B cell (primary cell): ENCODE measurements at regions not wholly inside any gene's neighbourhood (a gene's known extent, or its start where the extent isn't known, plus 50 kb on each side); places are given as distances from the start of the nearest gene placed in this dataset.
"Not testable (repeated sequence)": the region's sequence is repeated elsewhere in the genome, so short reads cannot be mapped to it uniquely, and the experiment has no call there.

ENCODE experiments used
- ATAC-seq: fragments of 200-7000 bp; cut with Tn5 transposase; one replicate; pipeline ENCODE4 v1.10.0; 2021; ENCODE audit warnings: low read depth, mild to moderate bottlenecking, moderate number of reproducible peaks, moderate library complexity
- CTCF ChIA-PET: fragments of 350-600 bp; sonication (Branson Sonifier 250); formaldehyde crosslinking; loops from one replicate; lab custom pipeline; 2021; ENCODE audit warnings: antibody characterized with exemption, inconsistent platforms; lab: Charles Lee
- POLR2A ChIA-PET: fragments of 350-600 bp; sonication (Branson Sonifier 250); formaldehyde crosslinking; loops from one replicate; lab custom pipeline; 2021; ENCODE audit warnings: antibody characterized with exemption; lab: Charles Lee
- DNase-seq: peaks from one replicate; pipeline ENCODE4 v3.0.0; 2013
- H2AFZ ChIP-seq: 2 replicates; pipeline ENCODE4 v1.6.1; 2012; ENCODE audit warnings: mild to moderate bottlenecking, low read depth, low read length; ENCODE audit not compliant: insufficient read depth, poor library complexity, severe bottlenecking
- H3K27ac ChIP-seq, 2 donors: 1 replicate in 1 of 2; 2 replicates in 1 of 2; pipeline ENCODE4 v1.5.1; 2012 to 2013; ENCODE audit warnings: low read length in 2 of 2, mild to moderate bottlenecking in 2 of 2, moderate library complexity in 1 of 2
- H3K27me3 ChIP-seq, 4 experiments: fragments of 200-600 bp in 1 of 4; sonication (generic) in 1 of 4; replicated peaks in 1 of 4; 1 replicate in 2 of 4; 2 replicates in 2 of 4; pipeline versions ENCODE4 v1.6.1 to v1.7.0; 2013 to 2016; ENCODE audit warnings: low read length in 3 of 4, mild to moderate bottlenecking in 2 of 4, mixed read lengths in 1 of 4, moderate library complexity in 1 of 4; ENCODE audit not compliant: insufficient read depth in 4 of 4, control insufficient read depth in 3 of 4; ENCODE audit errors: control extremely low read depth in 1 of 4
- H3K36me3 ChIP-seq, 2 experiments: replicated peaks in 1 of 2; 1 replicate in 1 of 2; 2 replicates in 1 of 2; pipeline versions ENCODE4 v1.6.1 to v1.7.1; 2013; ENCODE audit warnings: low read length in 1 of 2; ENCODE audit not compliant: insufficient read depth in 2 of 2, control insufficient read depth in 1 of 2; ENCODE audit errors: control extremely low read depth in 1 of 2, extremely low read depth in 1 of 2
- H3K4me1 ChIP-seq, 2 donors: fragments of 200-600 bp in 1 of 2; sonication (generic) in 1 of 2; 1 replicate in 1 of 2; 2 replicates in 1 of 2; pipeline versions ENCODE4 v1.5.1 to v1.6.1; 2013 to 2017; ENCODE audit warnings: low read length in 2 of 2; ENCODE audit not compliant: control insufficient read depth in 2 of 2, insufficient read depth in 2 of 2
- H3K4me2 ChIP-seq: replicated peaks from 2 replicates; pipeline ENCODE3; 2012; ENCODE audit warnings: mild to moderate bottlenecking, low read depth, low read length; ENCODE audit not compliant: poor library complexity, severe bottlenecking
- H3K4me3 ChIP-seq, 5 experiments: fragments of 200-600 bp in 1 of 5; sonication (generic) in 1 of 5; 1 replicate in 3 of 5; 2 replicates in 2 of 5; pipeline versions ENCODE4 v1.5.1 to v1.7.0; 2011 to 2016; ENCODE audit warnings: low read length in 4 of 5, mild to moderate bottlenecking in 4 of 5, low read depth in 2 of 5, control low read depth in 1 of 5, moderate library complexity in 1 of 5; ENCODE audit not compliant: insufficient read depth in 1 of 5; ENCODE audit errors: control extremely low read depth in 1 of 5, extremely low read depth in 1 of 5
- H3K79me2 ChIP-seq: fragments of 200-600 bp; sonication (generic); one replicate; pipeline ENCODE4 v1.6.0; 2016; ENCODE audit warnings: low read length; ENCODE audit not compliant: control insufficient read depth, insufficient read depth
- H3K9ac ChIP-seq: fragments of 200-600 bp; sonication (generic); 2 replicates; pipeline ENCODE4 v1.6.1; 2017; ENCODE audit warnings: mild to moderate bottlenecking, low read length, moderate library complexity
- H3K9me3 ChIP-seq, 3 donors: one replicate each; pipeline versions ENCODE4 v1.6.1 to v1.7.1; 2013; ENCODE audit warnings: low read length in 2 of 3; ENCODE audit not compliant: control insufficient read depth in 2 of 3, insufficient read depth in 1 of 3; ENCODE audit errors: control extremely low read depth in 1 of 3
- H4K20me1 ChIP-seq: 2 replicates; pipeline ENCODE4 v1.6.0; 2012; ENCODE audit warnings: mild to moderate bottlenecking, low read length; ENCODE audit not compliant: insufficient read depth, control insufficient read depth, poor library complexity, severe bottlenecking
- H3K27ac Mint-ChIP-seq: one replicate; pipeline ENCODE4 v1.8.0; 2021; ENCODE audit warnings: mixed read lengths
- H3K27me3 Mint-ChIP-seq: one replicate; pipeline ENCODE4 v1.8.0; 2021; ENCODE audit warnings: mixed read lengths
- H3K4me1 Mint-ChIP-seq: one replicate; pipeline ENCODE4 v1.8.0; 2021; ENCODE audit warnings: mixed read lengths
- H3K4me3 Mint-ChIP-seq: one replicate; pipeline ENCODE4 v1.8.0; 2021; ENCODE audit warnings: mixed read lengths
- H3K9me3 Mint-ChIP-seq: one replicate; pipeline ENCODE4 v1.8.0; 2022; ENCODE audit warnings: mixed read lengths; ENCODE audit not compliant: insufficient read depth
- WGBS: methylation state at CpG from one replicate; pipeline ENCODE4 v1.1.5; 2013; ENCODE audit warnings: missing lambda C conversion rate; ENCODE audit not compliant: insufficient coverage; 5-methylcytosine and 5-hydroxymethylcytosine counted together
- intact Hi-C: fragments of 100-400 bp; cut with micrococcal nuclease; formaldehyde crosslinking; loops from one replicate; pipeline ENCODE4 v1.10.0; 2022

DNA sequence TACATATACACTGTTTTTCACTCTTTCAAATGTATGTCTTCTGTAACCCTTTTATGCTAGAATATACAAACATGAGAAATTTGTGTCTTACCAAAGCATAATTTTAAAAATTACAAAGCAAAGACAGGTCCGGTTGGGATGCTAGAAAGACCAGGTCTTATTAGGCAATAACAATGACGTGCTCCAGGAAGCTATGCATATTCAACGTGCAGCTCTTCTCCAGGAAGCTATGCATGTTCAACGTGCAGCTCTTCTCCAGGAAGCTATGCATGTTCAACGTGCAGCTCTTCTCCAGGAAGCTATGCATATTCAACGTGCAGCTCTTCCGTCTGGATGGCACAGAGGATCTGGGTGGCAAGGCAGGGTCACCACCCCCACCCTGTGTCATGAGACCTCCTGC is 123.4 kb upstream of the SIMC1 start:
- H3K4me3 Mint-ChIP-seq, H3K4me3 ChIP-seq, ATAC-seq, H2AFZ ChIP-seq, H3K4me2 ChIP-seq, intact Hi-C loops, H4K20me1 ChIP-seq, H3K27me3 Mint-ChIP-seq, H3K27ac ChIP-seq, H3K79me2 ChIP-seq, H3K4me1 Mint-ChIP-seq, H3K4me1 ChIP-seq, H3K27ac Mint-ChIP-seq, H3K9me3 ChIP-seq, H3K36me3 ChIP-seq, H3K9me3 Mint-ChIP-seq, CTCF ChIA-PET, DNase-seq, POLR2A ChIA-PET, H3K9ac ChIP-seq, H3K27me3 ChIP-seq: not testable (repeated sequence)
- WGBS: no CpG with 5 or more reads among the region's 7 CpGs

- H3K27me3 ChIP-seq, H3K9me3 ChIP-seq, CTCF ChIA-PET, POLR2A ChIA-PET, H2AFZ ChIP-seq, intact Hi-C loops, H3K4me1 ChIP-seq, DNase-seq, H4K20me1 ChIP-seq, H3K9me3 Mint-ChIP-seq, H3K4me3 Mint-ChIP-seq, H3K9ac ChIP-seq, H3K4me2 ChIP-seq, H3K27ac ChIP-seq, H3K79me2 ChIP-seq, ATAC-seq, H3K27ac Mint-ChIP-seq, H3K4me3 ChIP-seq, H3K27me3 Mint-ChIP-seq, H3K36me3 ChIP-seq, H3K4me1 Mint-ChIP-seq: not testable (repeated sequence)
- WGBS: no CpG with 5 or more reads among the region's 8 CpGs
Measured at GRCh38 chr5:176117699-176118238, 120.5 kb upstream of the SIMC1 start.

DNA sequence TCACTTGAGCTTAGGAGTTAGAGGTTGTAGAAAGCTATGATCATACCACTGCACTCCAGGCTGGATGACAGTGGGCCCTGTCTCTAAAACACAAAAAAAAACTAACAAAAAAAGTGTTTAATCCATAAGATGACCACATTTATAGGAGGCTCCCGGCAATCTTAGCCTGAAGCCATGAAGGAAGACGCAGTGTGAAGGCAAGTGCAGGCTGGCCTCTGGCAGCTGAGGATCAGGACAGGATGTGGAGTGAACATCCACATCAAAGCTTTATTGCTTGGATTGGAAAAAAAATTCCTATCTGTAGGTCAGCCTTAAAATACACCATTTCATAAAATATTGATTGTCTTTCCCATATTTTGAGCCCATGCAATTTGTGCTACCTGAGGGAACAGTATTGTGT is 115.9 kb upstream of the SIMC1 start:
- H4K20me1 ChIP-seq, H3K4me3 ChIP-seq, H3K36me3 ChIP-seq, H3K27ac ChIP-seq, H3K27me3 Mint-ChIP-seq, POLR2A ChIA-PET, ATAC-seq, H3K9ac ChIP-seq, H3K4me2 ChIP-seq, CTCF ChIA-PET, H3K4me1 ChIP-seq, H3K79me2 ChIP-seq, H3K27me3 ChIP-seq, intact Hi-C loops, H3K27ac Mint-ChIP-seq, H3K9me3 Mint-ChIP-seq, H2AFZ ChIP-seq, H3K4me1 Mint-ChIP-seq, H3K9me3 ChIP-seq, H3K4me3 Mint-ChIP-seq, DNase-seq: not testable (repeated sequence)
- 100% methylated on average over 1 of the region's 2 CpGs for WGBS

DNA sequence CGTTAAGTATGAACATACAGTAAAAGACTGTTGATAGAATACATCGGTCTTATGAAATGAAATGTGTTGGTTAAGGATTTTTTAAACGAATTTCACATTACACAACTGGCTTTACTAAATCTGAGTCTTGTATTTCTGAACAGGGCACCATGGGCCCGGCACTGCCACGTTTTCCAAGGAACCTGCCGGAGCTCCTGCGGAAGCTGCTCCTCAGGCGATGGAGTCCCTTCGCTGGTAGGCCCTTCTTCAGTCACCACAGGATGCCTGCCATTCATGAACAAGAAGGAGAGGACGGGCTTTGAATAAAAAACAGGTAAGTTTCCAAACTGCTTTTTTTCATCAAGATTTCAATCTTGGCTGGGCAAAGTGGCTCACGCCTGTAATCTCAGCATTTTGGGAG is 114.1 kb upstream of the SIMC1 start:
- H3K27me3 Mint-ChIP-seq, POLR2A ChIA-PET, H3K27ac Mint-ChIP-seq, H3K27me3 ChIP-seq, H2AFZ ChIP-seq, ATAC-seq, H4K20me1 ChIP-seq, H3K9me3 Mint-ChIP-seq, H3K27ac ChIP-seq, CTCF ChIA-PET, H3K4me1 ChIP-seq, H3K4me2 ChIP-seq, intact Hi-C loops, H3K9me3 ChIP-seq, DNase-seq, H3K36me3 ChIP-seq, H3K9ac ChIP-seq, H3K4me3 Mint-ChIP-seq, H3K4me1 Mint-ChIP-seq, H3K4me3 ChIP-seq, H3K79me2 ChIP-seq: not testable (repeated sequence)
- 100% methylated on average over 3 of the region's 11 CpGs for WGBS
